AG10803 (cell line): ENCODE measurements at regions not wholly inside any gene's neighbourhood (a gene's known extent, or its start where the extent isn't known, plus 50 kb on each side); places are given as distances from the start of the nearest gene placed in this dataset.

ENCODE experiments used
- DNase-seq: peaks from one replicate; pipeline ENCODE4 v3.0.0; 2010; ENCODE audit warnings: low read depth
- H3K4me3 ChIP-seq: 2 replicates; pipeline ENCODE4 v1.5.1; 2011; ENCODE audit warnings: mild to moderate bottlenecking, low read length, control low read depth
- TF ChIP-seq, protein P1 (sequence below): conservative IDR thresholded peaks from 2 replicates; pipeline ENCODE4 v1.5.1; 2011; ENCODE audit warnings: mild to moderate bottlenecking, low read length, control low read depth, inconsistent platforms

- TF ChIP-seq, protein P1, sequence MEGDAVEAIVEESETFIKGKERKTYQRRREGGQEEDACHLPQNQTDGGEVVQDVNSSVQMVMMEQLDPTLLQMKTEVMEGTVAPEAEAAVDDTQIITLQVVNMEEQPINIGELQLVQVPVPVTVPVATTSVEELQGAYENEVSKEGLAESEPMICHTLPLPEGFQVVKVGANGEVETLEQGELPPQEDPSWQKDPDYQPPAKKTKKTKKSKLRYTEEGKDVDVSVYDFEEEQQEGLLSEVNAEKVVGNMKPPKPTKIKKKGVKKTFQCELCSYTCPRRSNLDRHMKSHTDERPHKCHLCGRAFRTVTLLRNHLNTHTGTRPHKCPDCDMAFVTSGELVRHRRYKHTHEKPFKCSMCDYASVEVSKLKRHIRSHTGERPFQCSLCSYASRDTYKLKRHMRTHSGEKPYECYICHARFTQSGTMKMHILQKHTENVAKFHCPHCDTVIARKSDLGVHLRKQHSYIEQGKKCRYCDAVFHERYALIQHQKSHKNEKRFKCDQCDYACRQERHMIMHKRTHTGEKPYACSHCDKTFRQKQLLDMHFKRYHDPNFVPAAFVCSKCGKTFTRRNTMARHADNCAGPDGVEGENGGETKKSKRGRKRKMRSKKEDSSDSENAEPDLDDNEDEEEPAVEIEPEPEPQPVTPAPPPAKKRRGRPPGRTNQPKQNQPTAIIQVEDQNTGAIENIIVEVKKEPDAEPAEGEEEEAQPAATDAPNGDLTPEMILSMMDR = no peak
- DNase-seq = no peak
- no peak overlapping the region for H3K4me3 ChIP-seq
Observed at GRCh38 chr10:128985036-128985435, 482.0 kb upstream of the MGMT start.

DNA sequence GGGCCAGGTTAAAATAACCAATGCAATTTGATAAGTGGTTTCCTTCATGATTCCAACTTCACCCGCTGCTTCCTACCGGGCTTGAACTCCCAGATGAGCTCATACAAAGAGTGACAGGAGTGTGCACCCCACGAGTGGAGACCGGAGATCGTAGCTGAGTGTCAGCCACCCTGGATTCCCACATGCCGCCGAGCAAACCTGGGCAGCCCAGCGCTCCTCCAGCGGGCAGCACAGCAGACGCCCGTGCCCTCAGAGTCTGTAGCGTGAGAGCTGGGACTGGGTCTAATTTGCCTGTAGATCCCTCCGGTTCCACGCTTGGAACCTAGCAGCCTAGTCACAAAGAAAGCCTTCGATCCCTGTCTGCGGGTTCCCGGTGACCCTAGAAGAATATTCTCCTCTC lies 476.1 kb upstream of the MGMT start:
- no peak for DNase-seq
- no peak overlapping the region for H3K4me3 ChIP-seq
- TF ChIP-seq, protein P1 = no peak

GRCh38 chr10:128992770-128993169 lies 474.3 kb upstream of the MGMT start:
- no peak for DNase-seq
- TF ChIP-seq, protein P1 = no peak
- H3K4me3 ChIP-seq = no peak overlapping the region

GRCh38 chr10:128993443-128993842 lies 473.6 kb upstream of the MGMT start:
- TF ChIP-seq, protein P1 = no peak

GRCh38 chr10:128993911-128994538 lies 473.0 kb upstream of the MGMT start:
- DNase-seq = no peak
- TF ChIP-seq, protein P1 = no peak
- no peak overlapping the region for H3K4me3 ChIP-seq

More at GRCh38 chr10:128993443-128993842, 473.6 kb upstream of the MGMT start:
- no peak for DNase-seq
- H3K4me3 ChIP-seq = no peak overlapping the region

GRCh38 chr10:128994598-128995143 lies 472.4 kb upstream of the MGMT start:
- TF ChIP-seq, protein P1 = no peak
- DNase-seq = no peak
- no peak overlapping the region for H3K4me3 ChIP-seq

- TF ChIP-seq, protein P1 = no peak
- DNase-seq = no peak
- H3K4me3 ChIP-seq = no peak overlapping the region
Observed at GRCh38 chr10:128995676-128996075, 471.4 kb upstream of the MGMT start.
